WERI-Rb-1 (cell line): ENCODE measurements at regions not wholly inside any gene's neighbourhood (a gene's known extent, or its start where the extent isn't known, plus 50 kb on each side); places are given as distances from the start of the nearest gene placed in this dataset.
"Not testable (repeated sequence)": the region's sequence is repeated elsewhere in the genome, so short reads cannot be mapped to it uniquely, and the experiment has no call there.

Source experiments
- DNase-seq: peaks from one replicate; pipeline ENCODE4 v3.0.0-alpha.2; 2020
- H3K27ac ChIP-seq: fragments of 250-450 bp; sonication (Bioruptor Pico); 2 replicates; pipeline ENCODE4 v1.5.1; 2020; ENCODE audit warnings: mild to moderate bottlenecking, moderate library complexity
- H3K27me3 ChIP-seq: fragments of 250-450 bp; sonication (Bioruptor Pico); 2 replicates; pipeline ENCODE4 v1.5.1; 2021; ENCODE audit warnings: mild to moderate bottlenecking, low read depth, moderate library complexity; ENCODE audit not compliant: insufficient read depth, severe bottlenecking
- H3K36me3 ChIP-seq: fragments of 250-450 bp; sonication (Bioruptor Pico); 2 replicates; pipeline ENCODE4 v1.5.1; 2020; ENCODE audit warnings: mild to moderate bottlenecking, moderate library complexity
- H3K4me3 ChIP-seq: 2 replicates; pipeline ENCODE4 v1.5.1; 2011; ENCODE audit warnings: low read depth, mild to moderate bottlenecking, control low read depth, low read length
- H3K9me3 ChIP-seq: fragments of 250-450 bp; sonication (Bioruptor Pico); 2 replicates; pipeline ENCODE4 v1.5.1; 2021; ENCODE audit warnings: mild to moderate bottlenecking, moderate library complexity; ENCODE audit not compliant: severe bottlenecking
- CTCF ChIP-seq: IDR thresholded peaks from 2 replicates; pipeline ENCODE4 v1.5.1; 2011; ENCODE audit warnings: low read depth, mild to moderate bottlenecking, control low read depth, inconsistent platforms, low read length

- TF ChIP-seq CTCF: no peak
- H3K36me3 ChIP-seq: no peaks in the 10 kb centered on the region
- H3K9me3 ChIP-seq: no peaks in the 10 kb centered on the region
- no peak for DNase-seq
- H3K27me3 ChIP-seq: no peaks in the 10 kb centered on the region
- H3K4me3 ChIP-seq: no peak overlapping the region
- no peak overlapping the region for H3K27ac ChIP-seq
These were observed 257.1 kb upstream of the NRXN1 start for GRCh38 chr2:51289045-51289444.

GRCh38 chr2:51268191-51268590 is 236.3 kb upstream of the NRXN1 start:
- Histone ChIP-seq H3K27ac (no peak overlapping the region), H3K27me3 (no peaks in the 10 kb centered on the region), H3K36me3 (no peaks in the 10 kb centered on the region), H3K4me3 (no peak overlapping the region), H3K9me3 (no peaks in the 10 kb centered on the region)
- no peak for DNase-seq
- no peak for TF ChIP-seq CTCF

GRCh38 chr2:51265539-51265938 is 233.6 kb upstream of the NRXN1 start:
- DNase-seq: no peak
- H3K4me3 ChIP-seq: no peak overlapping the region
- H3K27me3 ChIP-seq: no peaks in the 10 kb centered on the region
- H3K36me3 ChIP-seq: no peaks in the 10 kb centered on the region
- no peak overlapping the region for H3K27ac ChIP-seq
- H3K9me3 ChIP-seq: no peaks in the 10 kb centered on the region
- TF ChIP-seq CTCF: no peak

- DNase-seq: no peak
- H3K9me3 ChIP-seq: no peaks in the 10 kb centered on the region
- no peak for TF ChIP-seq CTCF
- H3K36me3 ChIP-seq: no peaks in the 10 kb centered on the region
- no peak overlapping the region for H3K27ac ChIP-seq
- H3K27me3 ChIP-seq: no peaks in the 10 kb centered on the region
- no peak overlapping the region for H3K4me3 ChIP-seq
These were observed 232.0 kb upstream of the NRXN1 start for GRCh38 chr2:51263951-51264350.

- H3K36me3 ChIP-seq, H3K27me3 ChIP-seq, H3K27ac ChIP-seq, DNase-seq, H3K9me3 ChIP-seq, H3K4me3 ChIP-seq: not testable (repeated sequence)
These were observed 231.2 kb upstream of the NRXN1 start for GRCh38 chr2:51263101-51263500.

- DNase-seq: no peak
- no peak for TF ChIP-seq CTCF
- Histone ChIP-seq H3K4me3 (no peak overlapping the region), H3K27me3 (no peaks in the 10 kb centered on the region), H3K9me3 (no peaks in the 10 kb centered on the region), H3K27ac (no peak overlapping the region), H3K36me3 (no peaks in the 10 kb centered on the region)
These were observed 226.4 kb upstream of the NRXN1 start for GRCh38 chr2:51258301-51258700.
